GM12872 (cell line): ENCODE measurements at regions not wholly inside any gene's neighbourhood (a gene's known extent, or its start where the extent isn't known, plus 50 kb on each side); places are given as distances from the start of the nearest gene placed in this dataset.

ENCODE experiments used
- CTCF ChIP-seq: IDR thresholded peaks from 3 replicates; pipeline ENCODE4 v1.5.1; 2011; ENCODE audit warnings: low read depth, mild to moderate bottlenecking, low read length, moderate library complexity; ENCODE audit not compliant: insufficient read depth

- TF ChIP-seq CTCF, result no peak
Measured at GRCh38 chr2:59866436-59866835, 687.0 kb downstream of the BCL11A start.

DNA sequence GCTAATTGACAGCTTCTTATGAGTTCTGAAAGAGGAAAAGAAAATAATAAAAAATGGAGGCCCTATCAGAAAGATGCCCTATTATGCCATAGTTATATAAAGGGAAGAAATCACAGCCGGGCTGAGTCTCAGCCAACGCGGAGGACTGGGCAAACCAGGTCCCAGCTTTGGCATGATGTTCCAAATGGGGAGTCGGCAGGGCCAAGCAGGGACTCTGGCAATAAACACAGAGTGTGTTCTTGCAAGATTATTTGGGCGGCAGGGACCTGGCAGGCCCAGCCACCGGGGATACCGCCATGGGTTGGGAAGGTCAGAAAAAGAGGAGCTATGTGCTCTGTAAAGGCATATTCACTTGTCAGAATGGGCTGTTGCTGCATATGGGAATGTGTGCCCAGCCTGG lies 694.9 kb downstream of the BCL11A start:
- no peak for TF ChIP-seq CTCF

GRCh38 chr2:59857109-59857508 lies 696.3 kb downstream of the BCL11A start:
- no peak for TF ChIP-seq CTCF

DNA sequence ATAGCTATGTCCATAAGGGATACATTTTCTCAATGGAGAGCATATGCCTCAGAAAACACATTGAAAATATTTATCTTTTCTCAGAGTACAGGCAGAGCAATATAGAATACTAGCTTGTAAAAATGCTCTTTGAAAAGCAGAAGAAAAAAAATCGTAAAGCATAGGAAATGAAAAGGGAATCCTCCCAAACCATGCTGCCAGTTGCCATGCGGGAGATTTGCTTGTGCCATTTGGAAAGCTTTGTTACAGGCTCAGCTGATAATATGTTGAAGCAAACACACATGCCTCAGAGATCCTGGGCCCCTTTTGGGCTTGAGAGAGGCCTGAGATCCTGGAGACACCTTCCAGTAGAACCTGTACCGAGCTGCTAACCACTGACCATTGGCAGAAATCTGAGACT lies 697.1 kb downstream of the BCL11A start:
- no peak for TF ChIP-seq CTCF

GRCh38 chr2:59853032-59853431 lies 700.4 kb downstream of the BCL11A start:
- TF ChIP-seq CTCF, result no peak

GRCh38 chr2:59851836-59852475 lies 701.5 kb downstream of the BCL11A start:
- TF ChIP-seq CTCF, result no peak

DNA sequence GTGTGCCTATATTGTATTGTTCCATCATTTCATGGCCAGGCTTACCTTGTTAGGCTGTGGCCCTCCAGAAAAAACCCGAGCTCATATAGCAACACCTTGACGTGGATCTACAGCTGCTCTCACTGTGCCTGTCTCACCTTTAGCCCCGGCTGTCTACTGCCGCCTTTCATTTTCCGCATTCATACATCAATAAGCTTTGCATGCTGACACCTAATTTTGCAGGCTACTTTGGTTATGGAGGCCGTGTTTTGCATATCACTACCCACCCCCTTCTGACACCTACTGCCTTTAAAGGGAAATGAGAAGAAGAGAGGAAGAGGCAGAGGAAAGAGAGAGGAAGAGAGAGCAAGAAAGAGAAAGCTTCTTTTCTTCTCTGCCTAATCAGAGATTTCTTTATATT lies 702.9 kb downstream of the BCL11A start:
- no peak for TF ChIP-seq CTCF
